Central memory CD8-positive, alpha-beta T cell (primary cell): ENCODE measurements at regions not wholly inside any gene's neighbourhood (a gene's known extent, or its start where the extent isn't known, plus 50 kb on each side); places are given as distances from the start of the nearest gene placed in this dataset.

Experiments used
- ATAC-seq: fragments of 150-1000 bp; cut with Tn5 transposase; replicated peaks from 2 replicates; pipeline ENCODE4 v1.10.0; 2022; ENCODE audit warnings: mild to moderate bottlenecking, moderate FRiP score, moderate number of reproducible peaks; ENCODE audit not compliant: poor library complexity, severe bottlenecking; ENCODE audit errors: extremely low read depth
- DNase-seq, 2 donors: peaks; one replicate each; pipeline ENCODE4 v3.0.0; 2021; ENCODE audit warnings: low spot score in 2 of 2
- H3K27ac Mint-ChIP-seq: one replicate; pipeline ENCODE4 v1.8.0; 2022; ENCODE audit warnings: low read depth, mild to moderate bottlenecking, moderate library complexity, mixed read lengths
- H3K27me3 Mint-ChIP-seq: one replicate; pipeline ENCODE4 v1.8.0; 2022; ENCODE audit warnings: mixed read lengths
- H3K36me3 Mint-ChIP-seq: one replicate; pipeline ENCODE4 v1.8.0; 2022; ENCODE audit warnings: mild to moderate bottlenecking, moderate library complexity, mixed read lengths; ENCODE audit not compliant: insufficient read depth
- H3K4me1 Mint-ChIP-seq: one replicate; pipeline ENCODE4 v1.8.0; 2022; ENCODE audit warnings: mixed read lengths
- H3K4me3 Mint-ChIP-seq: one replicate; pipeline ENCODE4 v1.8.0; 2022; ENCODE audit warnings: mild to moderate bottlenecking, moderate library complexity, mixed read lengths
- H3K9me3 Mint-ChIP-seq: one replicate; pipeline ENCODE4 v1.8.0; 2022; ENCODE audit warnings: mixed read lengths

GRCh38 chr11:19599681-19600080 lies 113.0 kb upstream of the NAV2 start:
- H3K4me3 Mint-ChIP-seq = no peak overlapping the region
- H3K4me1 Mint-ChIP-seq = no peaks in the 10 kb centered on the region
- peaks cover 8% of the 10 kb centered on the region for H3K9me3 Mint-ChIP-seq
- peaks cover 2% of the 10 kb centered on the region for H3K36me3 Mint-ChIP-seq
- DNase-seq = no peak
- H3K27me3 Mint-ChIP-seq = peaks cover 58% of the 10 kb centered on the region
- no peak for ATAC-seq
- no peak overlapping the region for H3K27ac Mint-ChIP-seq

DNA sequence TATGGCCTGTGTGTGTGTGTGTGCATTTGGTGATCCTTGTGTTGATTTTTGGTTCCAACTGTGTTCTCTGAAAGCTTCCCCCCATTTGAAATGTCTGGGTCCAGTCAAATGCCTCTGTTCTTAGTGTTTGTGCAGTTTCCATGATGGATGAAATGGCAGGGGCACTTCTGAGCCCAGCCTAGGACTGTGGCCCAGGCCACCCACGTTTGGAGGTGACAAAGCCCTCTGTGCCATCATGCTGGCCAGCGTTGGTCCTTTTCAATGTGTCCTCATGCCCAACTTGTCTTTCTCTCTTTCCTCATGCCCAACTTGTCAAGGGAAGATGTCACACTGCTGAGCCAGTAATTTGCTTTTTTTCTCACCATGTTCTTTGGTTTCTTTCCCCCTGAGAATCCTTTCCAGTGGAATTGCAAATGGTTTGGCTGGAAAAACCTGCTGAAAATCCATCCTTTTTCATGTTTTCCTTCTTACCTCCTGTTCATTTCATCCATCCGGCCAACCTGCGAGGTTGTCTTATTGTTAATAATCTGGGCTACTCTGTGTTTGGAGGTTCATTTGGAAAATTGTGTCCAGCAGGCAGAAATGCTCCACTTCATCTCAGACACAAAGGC lies 113.7 kb upstream of the NAV2 start:
- peaks cover 2% of the 10 kb centered on the region for H3K36me3 Mint-ChIP-seq
- peaks cover 5% of the 10 kb centered on the region for H3K9me3 Mint-ChIP-seq
- peaks cover 58% of the 10 kb centered on the region for H3K27me3 Mint-ChIP-seq
- no peak overlapping the region for H3K27ac Mint-ChIP-seq
- no peak for DNase-seq
- no peaks in the 10 kb centered on the region for H3K4me1 Mint-ChIP-seq
- H3K4me3 Mint-ChIP-seq = no peak overlapping the region
- no peak for ATAC-seq

DNA sequence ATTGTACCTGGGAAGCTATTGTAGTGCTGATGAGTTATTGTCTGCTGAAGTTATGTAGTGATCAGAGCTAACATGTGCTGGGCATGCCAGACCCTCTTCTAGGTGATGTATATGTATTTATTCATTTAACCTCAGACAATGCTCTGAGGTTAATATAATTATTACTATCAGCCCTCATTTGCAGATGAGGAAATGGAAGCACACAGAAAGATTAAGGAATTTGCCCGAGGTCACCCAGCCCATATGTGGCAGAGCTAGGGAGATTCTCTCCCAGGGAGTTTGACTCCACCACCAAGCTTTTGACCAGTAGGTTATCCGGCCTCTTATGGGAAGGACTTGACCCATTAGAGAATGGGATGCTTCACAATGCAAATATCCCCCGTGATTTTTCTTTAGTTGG lies 114.2 kb upstream of the NAV2 start:
- Mint-ChIP-seq H3K4me1 (no peaks in the 10 kb centered on the region), H3K4me3 (no peak overlapping the region), H3K36me3 (no peaks in the 10 kb centered on the region), H3K9me3 (no peaks in the 10 kb centered on the region), H3K27ac (no peak overlapping the region), H3K27me3 (peaks cover 58% of the 10 kb centered on the region)
- ATAC-seq = no peak
- DNase-seq = no peak

DNA sequence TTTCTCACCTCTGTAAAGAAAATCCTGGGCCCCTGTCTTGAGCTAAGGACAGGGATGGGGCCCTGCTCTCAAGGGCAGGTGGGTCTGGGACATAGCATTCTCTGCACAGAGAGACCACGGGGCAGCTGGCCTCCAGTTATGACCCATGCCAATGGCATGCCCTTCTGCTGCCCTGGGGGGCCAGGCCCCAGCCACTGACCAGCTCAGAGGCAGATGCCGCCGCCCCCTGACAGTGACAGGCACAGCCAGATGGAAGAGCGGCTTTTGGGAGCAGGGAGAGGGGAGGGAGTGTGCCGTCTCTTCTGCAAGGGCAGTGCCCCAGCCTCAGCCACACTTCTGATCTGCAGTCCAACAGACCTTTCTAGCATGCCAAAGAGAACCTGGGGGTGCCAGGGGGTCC lies 114.8 kb upstream of the NAV2 start:
- Mint-ChIP-seq H3K9me3 (no peaks in the 10 kb centered on the region), H3K36me3 (no peaks in the 10 kb centered on the region), H3K27ac (no peak overlapping the region), H3K27me3 (peaks cover 54% of the 10 kb centered on the region), H3K4me3 (no peak overlapping the region), H3K4me1 (no peaks in the 10 kb centered on the region)
- ATAC-seq (no peak), DNase-seq (no peak)

GRCh38 chr11:19597206-19597605 lies 115.4 kb upstream of the NAV2 start:
- H3K27ac Mint-ChIP-seq = no peak overlapping the region
- H3K9me3 Mint-ChIP-seq = no peaks in the 10 kb centered on the region
- H3K4me1 Mint-ChIP-seq = no peaks in the 10 kb centered on the region
- DNase-seq = no peak
- H3K4me3 Mint-ChIP-seq = no peak overlapping the region
- ATAC-seq = no peak
- H3K27me3 Mint-ChIP-seq = peaks cover 47% of the 10 kb centered on the region
- no peaks in the 10 kb centered on the region for H3K36me3 Mint-ChIP-seq

GRCh38 chr11:19595840-19596751 lies 116.5 kb upstream of the NAV2 start:
- DNase-seq (no peak), ATAC-seq (no peak)
- Mint-ChIP-seq H3K4me1 (no peaks in the 10 kb centered on the region), H3K9me3 (no peaks in the 10 kb centered on the region), H3K27ac (no peak overlapping the region), H3K4me3 (no peak overlapping the region), H3K36me3 (no peaks in the 10 kb centered on the region), H3K27me3 (peaks cover 36% of the 10 kb centered on the region)

GRCh38 chr11:19595499-19595839 lies 117.2 kb upstream of the NAV2 start:
- Mint-ChIP-seq H3K4me3 (no peak overlapping the region), H3K4me1 (no peaks in the 10 kb centered on the region), H3K9me3 (no peaks in the 10 kb centered on the region), H3K36me3 (no peaks in the 10 kb centered on the region), H3K27me3 (peaks cover 36% of the 10 kb centered on the region), H3K27ac (no peak overlapping the region)
- DNase-seq (no peak), ATAC-seq (no peak)

- Mint-ChIP-seq H3K4me3 (no peak overlapping the region), H3K4me1 (no peaks in the 10 kb centered on the region), H3K9me3 (no peaks in the 10 kb centered on the region), H3K36me3 (peaks cover 2% of the 10 kb centered on the region), H3K27me3 (peaks cover 40% of the 10 kb centered on the region), H3K27ac (no peak overlapping the region)
- DNase-seq = no peak
- ATAC-seq = no peak
Observed at GRCh38 chr11:19594326-19594725, 118.3 kb upstream of the NAV2 start.

DNA sequence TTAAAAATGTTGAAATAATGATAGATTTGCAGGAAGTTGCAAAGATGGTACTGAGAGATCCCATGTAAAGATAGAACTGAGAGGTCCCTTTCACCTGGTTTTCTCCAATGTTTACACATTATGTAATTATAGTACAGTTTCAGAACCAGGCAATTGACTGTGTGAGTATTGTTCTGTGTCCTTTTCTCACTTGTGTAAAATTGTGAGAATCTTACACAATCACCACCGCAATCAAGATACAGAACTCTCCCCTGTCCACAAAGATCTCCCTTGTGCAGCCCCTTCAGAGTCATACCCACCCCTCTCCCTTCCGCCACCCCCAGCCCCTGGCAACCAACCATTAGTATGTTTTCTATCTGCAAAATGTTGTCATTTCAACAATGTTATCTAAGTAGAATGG lies 119.8 kb upstream of the NAV2 start:
- H3K36me3 Mint-ChIP-seq = peaks cover 2% of the 10 kb centered on the region

GRCh38 chr11:19589567-19590260 lies 122.9 kb upstream of the NAV2 start:
- peaks cover 50% of the 10 kb centered on the region for H3K27me3 Mint-ChIP-seq
- DNase-seq (no peak), ATAC-seq (no peak)
- no peak overlapping the region for H3K4me3 Mint-ChIP-seq
- H3K4me1 Mint-ChIP-seq = no peaks in the 10 kb centered on the region
- H3K9me3 Mint-ChIP-seq = no peaks in the 10 kb centered on the region
- peaks cover 2% of the 10 kb centered on the region for H3K36me3 Mint-ChIP-seq
- H3K27ac Mint-ChIP-seq = no peak overlapping the region

More for the DNA sequence above, 119.8 kb upstream of the NAV2 start:
- ATAC-seq = no peak
- Mint-ChIP-seq H3K4me3 (no peak overlapping the region), H3K4me1 (no peaks in the 10 kb centered on the region), H3K27ac (no peak overlapping the region), H3K9me3 (no peaks in the 10 kb centered on the region), H3K27me3 (peaks cover 54% of the 10 kb centered on the region)
- DNase-seq = no peak

GRCh38 chr11:19587979-19588378 lies 124.7 kb upstream of the NAV2 start:
- no peak overlapping the region for H3K27ac Mint-ChIP-seq
- peaks cover 2% of the 10 kb centered on the region for H3K36me3 Mint-ChIP-seq
- H3K9me3 Mint-ChIP-seq = no peaks in the 10 kb centered on the region
- no peak overlapping the region for H3K4me3 Mint-ChIP-seq
- peaks cover 47% of the 10 kb centered on the region for H3K27me3 Mint-ChIP-seq
- DNase-seq (no peak), ATAC-seq (no peak)
- H3K4me1 Mint-ChIP-seq = no peaks in the 10 kb centered on the region

GRCh38 chr11:19580646-19581045 lies 132.0 kb upstream of the NAV2 start:
- peaks cover 21% of the 10 kb centered on the region for H3K27me3 Mint-ChIP-seq

DNA sequence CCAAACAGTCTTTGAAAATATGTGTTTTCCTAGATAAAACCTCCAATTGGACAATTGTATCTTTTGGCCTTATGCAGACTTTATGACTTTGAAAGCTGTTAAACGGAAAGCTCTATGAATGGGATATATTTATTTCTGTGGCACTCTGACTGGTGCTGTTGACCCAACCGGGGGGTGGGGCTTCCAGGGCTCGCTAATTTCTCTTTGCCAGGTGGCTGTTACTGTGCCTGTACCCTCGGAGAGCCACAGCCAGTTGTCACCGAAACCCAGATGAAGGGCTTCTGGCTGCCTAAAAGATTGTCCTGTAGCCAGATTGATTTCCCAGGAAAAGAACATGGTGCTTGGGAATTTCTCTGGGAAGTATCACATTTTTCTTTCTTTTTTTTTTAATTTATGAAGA lies 132.7 kb upstream of the NAV2 start:
- peaks cover 14% of the 10 kb centered on the region for H3K27me3 Mint-ChIP-seq
- no peak overlapping the region for H3K4me3 Mint-ChIP-seq
- ATAC-seq = no peak
- DNase-seq = no peak
- H3K27ac Mint-ChIP-seq = no peak overlapping the region
- no peaks in the 10 kb centered on the region for H3K4me1 Mint-ChIP-seq
- no peaks in the 10 kb centered on the region for H3K9me3 Mint-ChIP-seq
- no peaks in the 10 kb centered on the region for H3K36me3 Mint-ChIP-seq

More at GRCh38 chr11:19580646-19581045, 132.0 kb upstream of the NAV2 start:
- DNase-seq (no peak), ATAC-seq (no peak)
- no peak overlapping the region for H3K27ac Mint-ChIP-seq
- H3K4me1 Mint-ChIP-seq = no peaks in the 10 kb centered on the region
- H3K4me3 Mint-ChIP-seq = no peak overlapping the region
- H3K9me3 Mint-ChIP-seq = no peaks in the 10 kb centered on the region
- no peaks in the 10 kb centered on the region for H3K36me3 Mint-ChIP-seq
